GM21619 (cell line): ENCODE measurements at regions not wholly inside any gene's neighbourhood (a gene's known extent, or its start where the extent isn't known, plus 50 kb on each side); places are given as distances from the start of the nearest gene placed in this dataset.

ENCODE experiments used
- ATAC-seq: cut with Tn5 transposase; IDR thresholded peaks from one replicate; pipeline ENCODE4 v1.9.1; 2021; ENCODE audit not compliant: unreplicated experiment

DNA sequence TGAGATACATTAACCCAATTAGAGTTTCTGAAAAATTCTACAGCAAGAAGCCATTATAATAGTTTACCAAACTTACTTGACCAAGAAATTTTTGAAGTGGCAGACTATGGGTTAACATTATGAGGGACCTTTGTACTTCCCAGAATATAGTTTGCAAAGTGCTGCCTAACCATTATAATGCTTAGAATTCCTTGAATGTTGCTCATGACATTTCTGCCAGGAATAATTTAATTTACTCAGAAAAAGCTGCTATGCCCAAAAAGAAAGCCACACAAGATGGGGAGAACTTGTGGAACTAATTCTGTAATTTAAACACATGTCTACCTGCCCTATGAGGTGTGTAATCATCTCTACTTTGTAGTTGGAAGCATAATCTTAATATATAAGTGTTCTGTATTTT, 58.1 kb upstream of the MYCBP2 start:
- ATAC-seq = no peak

DNA sequence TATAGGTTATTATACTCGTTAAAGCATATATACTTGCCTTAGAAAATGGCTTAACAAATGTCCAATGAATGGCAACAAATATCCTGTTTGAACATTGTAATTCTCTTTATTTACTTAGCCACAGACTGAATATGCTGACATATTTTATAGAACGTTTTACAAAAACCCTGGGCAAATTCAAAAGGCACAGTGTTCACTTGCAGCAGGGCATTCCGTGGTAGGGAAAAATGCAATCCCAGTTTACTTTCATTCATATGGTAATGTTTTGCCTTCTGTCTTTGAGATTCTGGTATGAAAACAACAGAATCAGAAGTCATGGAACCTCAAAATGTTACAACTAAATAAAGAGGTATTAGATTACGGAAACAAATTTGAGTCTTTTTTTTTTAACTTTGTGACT, 56.2 kb upstream of the MYCBP2 start:
- no peak for ATAC-seq

DNA sequence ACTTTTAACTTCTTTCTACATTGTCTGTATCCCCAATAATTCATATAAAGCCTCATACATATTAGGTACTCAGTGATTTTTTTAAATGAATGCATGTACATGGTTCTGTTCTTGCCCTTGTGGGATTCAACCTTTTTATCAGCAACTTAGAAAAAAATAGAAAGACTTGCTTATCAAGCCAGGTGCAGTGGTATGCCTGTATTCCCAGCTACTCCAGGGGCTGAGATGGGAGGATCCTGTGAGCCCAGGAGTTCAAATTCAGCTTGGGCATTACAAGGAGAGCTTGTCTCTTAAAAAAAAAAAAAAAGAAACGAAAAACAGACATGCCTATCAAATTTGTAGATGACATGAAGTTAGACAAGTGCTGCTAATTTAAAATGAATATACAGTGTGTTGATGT, 54.2 kb upstream of the MYCBP2 start:
- no peak for ATAC-seq

DNA sequence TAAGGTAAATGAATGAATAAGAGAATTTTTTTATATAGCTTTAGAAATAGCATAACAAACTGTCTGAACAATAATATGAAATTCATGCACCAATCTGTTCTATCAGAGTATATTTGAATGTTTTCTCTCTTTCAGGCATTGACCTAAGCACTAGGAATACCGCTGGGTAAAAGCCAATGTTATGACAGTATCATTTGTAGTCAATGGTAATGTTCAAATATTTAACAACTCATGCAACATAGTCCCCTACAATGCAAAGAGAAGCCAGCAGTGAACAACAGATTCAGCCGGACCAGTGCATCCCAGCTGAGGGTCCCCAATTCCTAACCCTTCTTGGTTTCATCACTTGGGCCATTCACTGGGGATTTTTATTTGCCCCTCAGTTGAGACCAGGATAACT, 52.6 kb upstream of the MYCBP2 start:
- no peak for ATAC-seq

DNA sequence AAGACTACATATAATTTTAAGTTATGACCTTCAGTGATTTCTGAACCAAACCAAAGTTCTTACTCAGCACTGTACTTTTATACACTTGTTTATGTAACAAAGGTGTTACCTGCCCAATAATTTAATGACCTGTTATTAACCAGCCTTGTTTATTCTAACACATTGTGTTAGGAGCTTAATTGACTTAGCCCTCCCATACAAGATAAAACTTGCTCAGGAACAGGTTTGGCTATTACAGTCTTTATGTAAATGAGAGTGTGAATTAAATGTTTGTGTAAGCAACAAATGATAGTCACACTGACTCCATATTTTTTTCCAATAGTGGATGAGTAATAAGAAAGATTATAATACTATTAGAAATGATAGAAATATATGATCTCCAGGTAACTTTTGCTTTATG, 51.8 kb upstream of the MYCBP2 start:
- ATAC-seq = no peak

DNA sequence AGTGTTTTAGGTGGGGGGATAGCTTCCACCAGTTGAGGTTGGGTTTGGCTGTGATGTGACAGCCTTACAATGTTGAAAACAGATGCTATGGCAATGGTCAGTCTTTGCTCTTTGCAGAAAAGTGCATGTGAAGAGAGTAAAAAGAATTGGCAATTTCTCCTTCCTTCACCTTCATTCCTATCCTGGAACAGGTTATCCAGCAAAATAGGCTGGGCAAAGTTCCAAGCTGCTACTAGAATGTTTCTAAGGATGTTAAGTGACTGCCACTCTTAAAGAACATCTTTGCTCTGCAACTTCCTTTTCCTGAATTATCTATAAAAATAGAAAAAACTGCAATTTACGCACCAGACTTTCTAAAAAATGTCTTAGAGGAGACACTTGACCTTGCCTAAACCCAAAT, 50.1 kb upstream of the MYCBP2 start:
- no peak for ATAC-seq
